ENCODE measurements at regions not wholly inside any gene's neighbourhood (a gene's known extent, or its start where the extent isn't known, plus 50 kb on each side); places are given as distances from the start of the nearest gene placed in this dataset.

- TF ChIP-seq ZBTB33 (IDR thresholded peaks at IDR 0.05) (no peak), GABPA (IDR thresholded peaks at IDR 0.05 in 1 of 2, conservative IDR thresholded peaks at IDR 0.05 in 1 of 2) (no peak)
Observed at GRCh38 chr2:62382757-62383156, 123.2 kb downstream of the TMEM17 start (continued).

GRCh38 chr2:62382122-62382521 lies 123.9 kb downstream of the TMEM17 start:
- no peaks in the 10 kb centered on the region for H3K27me3 ChIP-seq (ENCODE audit: control insufficient read depth in 4 of 4, insufficient read depth in 4 of 4, low read length in 3 of 4)
- no peak overlapping the region for H3K27ac ChIP-seq (ENCODE audit: low read depth in 1 of 2, low read length in 2 of 2)
- H3K4me1 ChIP-seq (ENCODE audit: control insufficient read depth in 4 of 4, insufficient read depth in 4 of 4, low read length in 3 of 4), result no peaks in the 10 kb centered on the region
- H3K4me3 ChIP-seq (ENCODE audit: low read depth in 1 of 3, low read length in 3 of 3), result no peak overlapping the region
- no peaks in the 10 kb centered on the region for H3K36me3 ChIP-seq (ENCODE audit: control insufficient read depth in 4 of 4, insufficient read depth in 3 of 4, low read depth in 1 of 4, low read length in 3 of 4)
- 45% methylated on average over 2 of the region's 2 CpGs for WGBS
- DNase-seq (ENCODE audit: low spot score), result no peak
- H3K9me3 ChIP-seq (ENCODE audit: control insufficient read depth in 4 of 4, low read length in 3 of 4), result no peaks in the 10 kb centered on the region
- TF ChIP-seq RAD21 (IDR thresholded peaks at IDR 0.05) (no peak), ZBTB33 (IDR thresholded peaks at IDR 0.05) (no peak), NR2F2 (IDR thresholded peaks at IDR 0.05) (peak; percentile 83)
- no peak overlapping the region for H3K9ac ChIP-seq (ENCODE audit: low read depth in 1 of 2, low read length in 2 of 2)

- no peak for DNase-seq (ENCODE audit: low spot score)
- H3K4me3 ChIP-seq (ENCODE audit: low read depth in 1 of 3, low read length in 3 of 3), result no peak overlapping the region
- no peaks in the 10 kb centered on the region for H3K27me3 ChIP-seq (ENCODE audit: control insufficient read depth in 4 of 4, insufficient read depth in 4 of 4, low read length in 3 of 4)
- no peaks in the 10 kb centered on the region for H3K4me1 ChIP-seq (ENCODE audit: control insufficient read depth in 4 of 4, insufficient read depth in 4 of 4, low read length in 3 of 4)
- TF ChIP-seq FOXA2 (IDR thresholded peaks at IDR 0.05), result no peak
- no peak for TF ChIP-seq RXRA (IDR thresholded peaks at IDR 0.05)
- TF ChIP-seq CTCF (IDR thresholded peaks at IDR 0.05; ENCODE audit: low read depth, low read length, missing input control), result no peak
- no peak overlapping the region for H3K27ac ChIP-seq (ENCODE audit: low read depth in 1 of 2, low read length in 2 of 2)
- no peak overlapping the region for H3K9ac ChIP-seq (ENCODE audit: low read depth in 1 of 2, low read length in 2 of 2)
- WGBS, result 68% methylated on average over 1 of the region's 1 CpG
- no peaks in the 10 kb centered on the region for H3K9me3 ChIP-seq (ENCODE audit: control insufficient read depth in 4 of 4, low read length in 3 of 4)
- no peaks in the 10 kb centered on the region for H3K36me3 ChIP-seq (ENCODE audit: control insufficient read depth in 4 of 4, insufficient read depth in 3 of 4, low read depth in 1 of 4, low read length in 3 of 4)
Observed at GRCh38 chr2:62381656-62382055, 124.3 kb downstream of the TMEM17 start.

GRCh38 chr2:62379566-62379965 lies 126.4 kb downstream of the TMEM17 start:
- no peak overlapping the region for H3K9ac ChIP-seq (ENCODE audit: low read depth in 1 of 2, low read length in 2 of 2)
- DNase-seq (ENCODE audit: low spot score), result no peak
- H3K4me3 ChIP-seq (ENCODE audit: low read depth in 1 of 3, low read length in 3 of 3), result no peak overlapping the region
- WGBS, result 75% methylated on average over 2 of the region's 2 CpGs
- H3K27ac ChIP-seq (ENCODE audit: low read depth in 1 of 2, low read length in 2 of 2), result no peak overlapping the region
- H3K4me1 ChIP-seq (ENCODE audit: control insufficient read depth in 4 of 4, insufficient read depth in 4 of 4, low read length in 3 of 4), result no peaks in the 10 kb centered on the region
- no peaks in the 10 kb centered on the region for H3K9me3 ChIP-seq (ENCODE audit: control insufficient read depth in 4 of 4, low read length in 3 of 4)
- no peaks in the 10 kb centered on the region for H3K27me3 ChIP-seq (ENCODE audit: control insufficient read depth in 4 of 4, insufficient read depth in 4 of 4, low read length in 3 of 4)
- TF ChIP-seq HNF4A (conservative IDR thresholded peaks at IDR 0.05), result no peak
- peak; percentile 45 for TF ChIP-seq NR2F2 (IDR thresholded peaks at IDR 0.05)
- H3K36me3 ChIP-seq (ENCODE audit: control insufficient read depth in 4 of 4, insufficient read depth in 3 of 4, low read depth in 1 of 4, low read length in 3 of 4), result no peaks in the 10 kb centered on the region

Data from liver (tissue), 8 donors.